MM.1S (cell line): ENCODE measurements at regions not wholly inside any gene's neighbourhood (a gene's known extent, or its start where the extent isn't known, plus 50 kb on each side); places are given as distances from the start of the nearest gene placed in this dataset.

Experiments used
- EZH2 ChIP-seq: fragments of 300-600 bp; sonication (generic); optimal IDR thresholded peaks from 2 replicates; pipeline ENCODE3; 2017; ENCODE audit warnings: low read depth, mild to moderate bottlenecking, antibody characterized with exemption, low read length, mixed read lengths
- EZH2phosphoT487 ChIP-seq: fragments of 300-600 bp; sonication (generic); IDR thresholded peaks from 2 replicates; pipeline ENCODE4 v1.6.1; 2018; ENCODE audit warnings: antibody characterized with exemption, low read length
- TF ChIP-seq, protein P1 (sequence below): fragments of 300-600 bp; sonication (generic); IDR thresholded peaks from 2 replicates; pipeline ENCODE4 v1.5.1; 2016; ENCODE audit warnings: antibody characterized with exemption, low read length, mixed read lengths

DNA sequence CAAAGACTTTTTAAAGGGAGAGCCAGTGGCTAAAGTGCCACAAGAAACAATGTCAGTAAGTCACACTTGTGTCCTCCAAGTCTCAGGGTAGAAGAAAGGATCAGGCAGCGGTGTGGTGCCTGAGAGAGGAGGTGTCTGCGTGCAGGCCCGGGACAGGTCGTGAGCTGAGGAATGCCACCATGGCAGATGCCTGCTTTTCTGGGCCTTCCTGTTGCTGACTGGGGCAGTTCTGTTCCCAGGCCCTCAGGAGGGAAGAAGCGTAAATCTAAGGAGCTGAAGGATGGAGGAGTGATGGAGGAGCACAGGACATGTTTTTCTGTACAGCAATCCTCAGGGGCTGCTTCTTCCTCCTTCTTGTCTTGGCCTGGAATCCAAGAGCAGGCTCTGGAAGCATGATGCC lies 165.8 kb downstream of the ZBTB18 start:
- TF ChIP-seq EZH2, result no peak
- TF ChIP-seq, protein P1, sequence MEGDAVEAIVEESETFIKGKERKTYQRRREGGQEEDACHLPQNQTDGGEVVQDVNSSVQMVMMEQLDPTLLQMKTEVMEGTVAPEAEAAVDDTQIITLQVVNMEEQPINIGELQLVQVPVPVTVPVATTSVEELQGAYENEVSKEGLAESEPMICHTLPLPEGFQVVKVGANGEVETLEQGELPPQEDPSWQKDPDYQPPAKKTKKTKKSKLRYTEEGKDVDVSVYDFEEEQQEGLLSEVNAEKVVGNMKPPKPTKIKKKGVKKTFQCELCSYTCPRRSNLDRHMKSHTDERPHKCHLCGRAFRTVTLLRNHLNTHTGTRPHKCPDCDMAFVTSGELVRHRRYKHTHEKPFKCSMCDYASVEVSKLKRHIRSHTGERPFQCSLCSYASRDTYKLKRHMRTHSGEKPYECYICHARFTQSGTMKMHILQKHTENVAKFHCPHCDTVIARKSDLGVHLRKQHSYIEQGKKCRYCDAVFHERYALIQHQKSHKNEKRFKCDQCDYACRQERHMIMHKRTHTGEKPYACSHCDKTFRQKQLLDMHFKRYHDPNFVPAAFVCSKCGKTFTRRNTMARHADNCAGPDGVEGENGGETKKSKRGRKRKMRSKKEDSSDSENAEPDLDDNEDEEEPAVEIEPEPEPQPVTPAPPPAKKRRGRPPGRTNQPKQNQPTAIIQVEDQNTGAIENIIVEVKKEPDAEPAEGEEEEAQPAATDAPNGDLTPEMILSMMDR, result no peak
- no peak for TF ChIP-seq EZH2phosphoT487
